Left lung (tissue), 4 donors: ENCODE measurements at regions not wholly inside any gene's neighbourhood (a gene's known extent, or its start where the extent isn't known, plus 50 kb on each side); places are given as distances from the start of the nearest gene placed in this dataset.
A peak's percentile ranks its signal among the peaks of the same experiment; 100 is the strongest.

Experiments
- ATAC-seq: fragments of 200-7000 bp; cut with Tn5 transposase; one replicate; pipeline ENCODE4 v1.9.1; 2020; ENCODE audit warnings: moderate library complexity
- DNase-seq, 4 donors: peaks; one replicate each; pipeline ENCODE4 v3.0.0-alpha.2; 2013 to 2020
- H3K27ac ChIP-seq, 2 donors: fragments of 200-600 bp; sonication (generic) in 1 of 2; one replicate each; pipeline versions ENCODE4 v1.5.0 to v1.8.0; 2020 to 2021
- H3K27me3 ChIP-seq, 2 donors: fragments of 200-600 bp; sonication (generic) in 1 of 2; one replicate each; pipeline versions ENCODE4 v1.5.0 to v1.8.0; 2020 to 2021
- H3K36me3 ChIP-seq, 2 donors: fragments of 200-600 bp; sonication (generic) in 1 of 2; one replicate each; pipeline versions ENCODE4 v1.5.0 to v1.8.0; 2020 to 2021
- H3K4me1 ChIP-seq, 2 donors: fragments of 200-600 bp; one replicate each; pipeline ENCODE4 v1.8.0; 2021
- H3K4me3 ChIP-seq, 2 donors: fragments of 200-600 bp; sonication (generic) in 1 of 2; one replicate each; pipeline versions ENCODE4 v1.5.0 to v1.8.0; 2020 to 2021; ENCODE audit warnings: mild to moderate bottlenecking in 1 of 2
- H3K9me3 ChIP-seq, 2 donors: fragments of 200-600 bp; sonication (generic) in 1 of 2; one replicate each; pipeline versions ENCODE4 v1.5.0 to v1.8.0; 2020 to 2021
- CTCF ChIP-seq, 2 donors: fragments of 200-600 bp; sonication (generic) in 1 of 2; IDR thresholded peaks; one replicate each; pipeline versions ENCODE4 v1.5.0 to v1.8.0; 2021; ENCODE audit warnings: antibody characterized with exemption in 2 of 2
- intact Hi-C, 2 donors: fragments of 100-400 bp; cut with DNase I; formaldehyde crosslinking; loops; one replicate each; pipeline versions ENCODE4 v1.11.2 to v1.14.2; 2022
- donor health status: DM: no; HTN: yes; CAD: no.
- donor health status: DM: no; HTN: no; CAD: no.

- Histone ChIP-seq H3K4me1 (peaks cover 7 to 30% of the 10 kb centered on the region in 2 donors), H3K36me3 (no peaks in the 10 kb centered on the region), H3K9me3 (no peaks in the 10 kb centered on the region), H3K27ac (no peak overlapping the region), H3K4me3 (no peak overlapping the region), H3K27me3 (no peaks in the 10 kb centered on the region)
- TF ChIP-seq CTCF (IDR thresholded peaks at IDR 0.05): no peak
- ATAC-seq (no peak), DNase-seq (no peak)
- intact Hi-C loops: no loop called here
These were observed 121.3 kb upstream of the THBS1 start for GRCh38 chr15:39459548-39459947.

- no peak overlapping the region for H3K27ac ChIP-seq
- no peak overlapping the region for H3K4me3 ChIP-seq
- DNase-seq: no peak
- H3K27me3 ChIP-seq: no peaks in the 10 kb centered on the region
- intact Hi-C loops: no loop called here
- no peaks in the 10 kb centered on the region for H3K9me3 ChIP-seq
- H3K4me1 ChIP-seq: peaks cover 0 to 29% of the 10 kb centered on the region in 2 donors
- no peaks in the 10 kb centered on the region for H3K36me3 ChIP-seq
- ATAC-seq: no peak
- no peak for TF ChIP-seq CTCF (IDR thresholded peaks at IDR 0.05)
These were observed 120.1 kb upstream of the THBS1 start for GRCh38 chr15:39460748-39461147.

- H3K27ac ChIP-seq: no peak overlapping the region
- intact Hi-C loops: no loop called here
- ATAC-seq (peak; percentile 20), DNase-seq (no peak)
- no peaks in the 10 kb centered on the region for H3K36me3 ChIP-seq
- H3K4me3 ChIP-seq: no peak overlapping the region
- H3K4me1 ChIP-seq: peaks cover 0 to 30% of the 10 kb centered on the region in 2 donors
- no peaks in the 10 kb centered on the region for H3K9me3 ChIP-seq
- no peaks in the 10 kb centered on the region for H3K27me3 ChIP-seq
- TF ChIP-seq CTCF (IDR thresholded peaks at IDR 0.05): no peak
These were observed 119.2 kb upstream of the THBS1 start for GRCh38 chr15:39461536-39462130.

DNA sequence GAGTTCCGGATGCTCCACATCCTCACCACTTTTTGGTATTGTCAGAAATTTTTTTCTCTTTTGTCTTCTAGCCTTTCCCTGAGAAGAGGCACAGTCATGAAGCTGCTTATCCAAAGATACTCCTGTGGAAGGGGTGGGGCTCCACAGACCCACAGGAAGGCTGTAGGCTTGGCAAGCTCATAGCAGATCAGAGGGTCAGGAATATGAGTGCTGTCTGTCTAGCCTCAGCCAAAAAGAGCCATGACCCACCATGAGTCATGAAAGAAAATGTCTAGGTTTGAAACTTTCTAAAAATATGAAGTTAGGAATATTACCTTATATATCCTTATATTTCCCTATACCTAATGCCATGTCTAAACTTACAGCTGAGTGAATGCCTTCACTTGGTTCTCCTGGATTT, 118.2 kb upstream of the THBS1 start:
- TF ChIP-seq CTCF (IDR thresholded peaks at IDR 0.05): no peak
- H3K36me3 ChIP-seq: no peaks in the 10 kb centered on the region
- H3K27me3 ChIP-seq: no peaks in the 10 kb centered on the region
- ATAC-seq: no peak
- DNase-seq: no peak
- H3K27ac ChIP-seq: peak overlapping the region in 1 of 2 donors; percentile 3
- intact Hi-C loops: no loop called here
- peaks cover 4 to 39% of the 10 kb centered on the region in 2 donors for H3K4me1 ChIP-seq
- no peak overlapping the region for H3K4me3 ChIP-seq
- H3K9me3 ChIP-seq: no peaks in the 10 kb centered on the region

- no peaks in the 10 kb centered on the region for H3K9me3 ChIP-seq
- H3K36me3 ChIP-seq: no peaks in the 10 kb centered on the region
- ATAC-seq: peak; percentile 63
- peaks cover 4 to 64% of the 10 kb centered on the region in 2 donors for H3K4me1 ChIP-seq
- no peaks in the 10 kb centered on the region for H3K27me3 ChIP-seq
- peak in 2 of 4 donors; percentile 41 to 72 for DNase-seq
- intact Hi-C loops: no loop called here
- no peak overlapping the region for H3K4me3 ChIP-seq
- H3K27ac ChIP-seq: peak overlapping the region; percentile 34 to 72
- peak in 1 of 2 donors; percentile 9 for TF ChIP-seq CTCF (IDR thresholded peaks at IDR 0.05)
These were observed 114.8 kb upstream of the THBS1 start for GRCh38 chr15:39465843-39466749.
